DND-41 (cell line): ENCODE measurements at regions not wholly inside any gene's neighbourhood (a gene's known extent, or its start where the extent isn't known, plus 50 kb on each side); places are given as distances from the start of the nearest gene placed in this dataset.

Source experiments
- EZH2 ChIP-seq: IDR thresholded peaks from 3 replicates; pipeline ENCODE4 v1.6.1; 2012; ENCODE audit warnings: borderline replicate concordance, low read depth, mild to moderate bottlenecking, moderate library complexity, low read length, inconsistent platforms; ENCODE audit not compliant: severe bottlenecking
- TF ChIP-seq, protein P1 (sequence below): IDR thresholded peaks from 2 replicates; pipeline ENCODE4 v1.5.1; 2012; ENCODE audit warnings: borderline replicate concordance, low read length, moderate library complexity, mild to moderate bottlenecking; ENCODE audit not compliant: poor library complexity, severe bottlenecking; ENCODE audit errors: extremely low read depth

DNA sequence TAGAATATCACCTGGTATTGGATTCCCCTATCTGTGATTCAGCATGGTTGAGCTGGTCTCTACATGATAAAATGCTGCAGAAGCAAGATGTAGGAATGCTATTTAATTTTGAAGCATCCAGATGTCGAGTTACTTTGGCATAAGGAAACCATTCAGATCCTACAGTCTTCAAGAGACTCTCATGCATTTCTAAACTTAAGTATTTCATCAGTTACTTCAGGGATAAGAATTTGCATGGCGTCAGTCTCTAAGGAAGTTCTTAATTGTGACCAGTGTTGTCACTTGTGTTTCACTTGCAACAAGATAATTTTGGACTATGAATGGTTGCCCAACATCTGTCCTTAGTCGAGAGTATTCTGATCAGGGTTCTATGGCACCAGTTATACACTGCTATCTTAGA is 192.4 kb downstream of the CCNG2 start:
- no peak for TF ChIP-seq EZH2
- TF ChIP-seq, protein P1, sequence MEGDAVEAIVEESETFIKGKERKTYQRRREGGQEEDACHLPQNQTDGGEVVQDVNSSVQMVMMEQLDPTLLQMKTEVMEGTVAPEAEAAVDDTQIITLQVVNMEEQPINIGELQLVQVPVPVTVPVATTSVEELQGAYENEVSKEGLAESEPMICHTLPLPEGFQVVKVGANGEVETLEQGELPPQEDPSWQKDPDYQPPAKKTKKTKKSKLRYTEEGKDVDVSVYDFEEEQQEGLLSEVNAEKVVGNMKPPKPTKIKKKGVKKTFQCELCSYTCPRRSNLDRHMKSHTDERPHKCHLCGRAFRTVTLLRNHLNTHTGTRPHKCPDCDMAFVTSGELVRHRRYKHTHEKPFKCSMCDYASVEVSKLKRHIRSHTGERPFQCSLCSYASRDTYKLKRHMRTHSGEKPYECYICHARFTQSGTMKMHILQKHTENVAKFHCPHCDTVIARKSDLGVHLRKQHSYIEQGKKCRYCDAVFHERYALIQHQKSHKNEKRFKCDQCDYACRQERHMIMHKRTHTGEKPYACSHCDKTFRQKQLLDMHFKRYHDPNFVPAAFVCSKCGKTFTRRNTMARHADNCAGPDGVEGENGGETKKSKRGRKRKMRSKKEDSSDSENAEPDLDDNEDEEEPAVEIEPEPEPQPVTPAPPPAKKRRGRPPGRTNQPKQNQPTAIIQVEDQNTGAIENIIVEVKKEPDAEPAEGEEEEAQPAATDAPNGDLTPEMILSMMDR, result no peak
